ENCODE measurements at regions not wholly inside any gene's neighbourhood (a gene's known extent, or its start where the extent isn't known, plus 50 kb on each side); places are given as distances from the start of the nearest gene placed in this dataset.
"Not testable (repeated sequence)": the region's sequence is repeated elsewhere in the genome, so short reads cannot be mapped to it uniquely, and the experiment has no call there.

- no peak for FAIRE-seq
These were observed 60.7 kb upstream of the METRNL start for GRCh38 chr17:83018658-83019193.

GRCh38 chr17:83019376-83019775 lies 60.0 kb upstream of the METRNL start:
- FAIRE-seq (no peak), DNase-seq (ENCODE audit: low spot score) (no peak)

More at GRCh38 chr17:83018658-83019193, 60.7 kb upstream of the METRNL start:
- no peak for DNase-seq (ENCODE audit: low spot score)

GRCh38 chr17:83024218-83024971 lies 55.0 kb upstream of the METRNL start:
- FAIRE-seq: no peak
- no peak for DNase-seq (ENCODE audit: low spot score)

- DNase-seq (ENCODE audit: low spot score) (no peak), FAIRE-seq (no peak)
These were observed 53.7 kb upstream of the METRNL start for GRCh38 chr17:83025636-83026280.

- FAIRE-seq: peak; percentile 92
- DNase-seq (ENCODE audit: low spot score): no peak
These were observed 53.0 kb upstream of the METRNL start for GRCh38 chr17:83026311-83026811.

- not testable (repeated sequence) for DNase-seq (ENCODE audit: low spot score); FAIRE-seq
These were observed 52.5 kb upstream of the METRNL start for GRCh38 chr17:83026921-83027320.

DNA sequence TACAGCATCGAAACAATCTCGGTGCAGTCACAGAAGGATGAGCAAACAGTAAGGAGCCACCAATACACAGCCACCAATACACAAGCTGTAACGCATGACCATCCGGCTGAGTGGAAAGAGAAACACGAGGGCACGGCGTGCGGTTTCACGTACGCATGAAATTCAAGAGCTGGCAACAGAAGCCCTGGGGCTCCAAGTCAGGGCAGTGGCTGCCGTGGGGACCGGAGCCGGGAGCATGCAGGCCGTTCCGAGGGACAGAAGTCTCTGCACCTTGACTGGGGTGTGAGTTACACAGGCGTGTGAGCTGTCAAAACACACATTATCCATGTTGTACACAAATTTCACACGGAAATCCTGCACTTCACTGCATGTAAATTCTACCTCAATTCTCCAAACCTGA lies 50.6 kb upstream of the METRNL start:
- DNase-seq (ENCODE audit: low spot score) (no peak), FAIRE-seq (peak; percentile 44)

- no peak for FAIRE-seq
- no peak for DNase-seq (ENCODE audit: low spot score)
These were observed 49.8 kb upstream of the METRNL start for GRCh38 chr17:83029571-83029970.

All from urothelium cell line (cell line).